ENCODE measurements at regions not wholly inside any gene's neighbourhood (a gene's known extent, or its start where the extent isn't known, plus 50 kb on each side); places are given as distances from the start of the nearest gene placed in this dataset.
A peak's percentile ranks its signal among the peaks of the same experiment; 100 is the strongest.

- H3K4me3 ChIP-seq (ENCODE audit: low read depth, low read length): no peak overlapping the region
- TF ChIP-seq CTCF (IDR thresholded peaks at IDR 0.05; ENCODE audit: borderline replicate concordance, insufficient read depth, low read depth, low read length): no peak
Measured at GRCh38 chr4:4598851-4599411, 57.1 kb upstream of the STX18 start.

- no peak overlapping the region for H3K4me3 ChIP-seq (ENCODE audit: low read depth, low read length)
- no peak for TF ChIP-seq CTCF (IDR thresholded peaks at IDR 0.05; ENCODE audit: borderline replicate concordance, insufficient read depth, low read depth, low read length)
Measured at GRCh38 chr4:4596720-4597119, 54.9 kb upstream of the STX18 start.

GRCh38 chr4:4595252-4595651 is 53.4 kb upstream of the STX18 start:
- peak; percentile 24; the same call in 1 of the 2 replicates for TF ChIP-seq CTCF (IDR thresholded peaks at IDR 0.05; ENCODE audit: borderline replicate concordance, insufficient read depth, low read depth, low read length)
- no peak overlapping the region for H3K4me3 ChIP-seq (ENCODE audit: low read depth, low read length)

- no peak for TF ChIP-seq CTCF (IDR thresholded peaks at IDR 0.05; ENCODE audit: borderline replicate concordance, insufficient read depth, low read depth, low read length)
- no peak overlapping the region for H3K4me3 ChIP-seq (ENCODE audit: low read depth, low read length)
Measured at GRCh38 chr4:4594285-4594920, 52.6 kb upstream of the STX18 start.

GRCh38 chr4:4593596-4594284 is 51.9 kb upstream of the STX18 start:
- no peak overlapping the region for H3K4me3 ChIP-seq (ENCODE audit: low read depth, low read length)
- no peak for TF ChIP-seq CTCF (IDR thresholded peaks at IDR 0.05; ENCODE audit: borderline replicate concordance, insufficient read depth, low read depth, low read length)

GRCh38 chr4:4592414-4592813 is 50.6 kb upstream of the STX18 start:
- TF ChIP-seq CTCF (IDR thresholded peaks at IDR 0.05; ENCODE audit: borderline replicate concordance, insufficient read depth, low read depth, low read length): no peak
- no peak overlapping the region for H3K4me3 ChIP-seq (ENCODE audit: low read depth, low read length)

Measured in GM12875 (cell line).